ENCODE measurements at regions not wholly inside any gene's neighbourhood (a gene's known extent, or its start where the extent isn't known, plus 50 kb on each side); places are given as distances from the start of the nearest gene placed in this dataset.
"Not testable (repeated sequence)": the region's sequence is repeated elsewhere in the genome, so short reads cannot be mapped to it uniquely, and the experiment has no call there.

DNA sequence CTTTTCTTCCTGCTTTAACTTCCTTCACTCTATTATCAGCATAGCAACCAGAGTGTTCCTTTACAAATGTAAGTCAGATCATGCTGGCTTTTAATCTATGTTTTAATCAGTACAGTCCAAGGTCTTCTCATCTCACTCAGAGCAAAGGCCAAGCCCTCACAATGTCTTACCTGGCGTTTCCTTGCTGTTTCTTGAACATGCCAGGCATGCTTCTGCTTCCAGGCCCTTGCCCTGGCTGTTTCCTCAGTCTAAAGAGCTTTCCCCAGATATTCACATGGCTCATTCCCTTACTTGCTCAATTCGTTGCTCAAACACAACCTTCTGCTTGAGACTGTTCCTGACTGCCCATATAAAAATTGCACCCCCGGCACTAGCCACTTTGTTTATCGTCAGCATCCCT lies 121.7 kb upstream of the GLRA1 start:
- ChIA-PET CTCF (no interaction called here), POLR2A (no interaction called here)
- no peak overlapping the region for H3K27ac ChIP-seq (ENCODE audit: extremely low read depth, low read depth, low read length)
- TF ChIP-seq ZNF140 (tag by site-specific recombination; IDR thresholded peaks at IDR 0.05) (no peak), ZSCAN30 (tag by site-specific recombination; IDR thresholded peaks at IDR 0.05) (no peak), ZBTB8A (tag by site-specific recombination; IDR thresholded peaks at IDR 0.05) (no peak), ZNF302 (tag by site-specific recombination; IDR thresholded peaks at IDR 0.05; ENCODE audit: low read depth) (no peak), ZNF660 (tag by site-specific recombination; IDR thresholded peaks at IDR 0.05) (no peak), ZNF658 (tag by site-specific recombination; IDR thresholded peaks at IDR 0.05) (no peak), ZFHX2 (tag by site-specific recombination; conservative IDR thresholded peaks at IDR 0.05) (no peak)
- TF ChIP-seq, protein P1, sequence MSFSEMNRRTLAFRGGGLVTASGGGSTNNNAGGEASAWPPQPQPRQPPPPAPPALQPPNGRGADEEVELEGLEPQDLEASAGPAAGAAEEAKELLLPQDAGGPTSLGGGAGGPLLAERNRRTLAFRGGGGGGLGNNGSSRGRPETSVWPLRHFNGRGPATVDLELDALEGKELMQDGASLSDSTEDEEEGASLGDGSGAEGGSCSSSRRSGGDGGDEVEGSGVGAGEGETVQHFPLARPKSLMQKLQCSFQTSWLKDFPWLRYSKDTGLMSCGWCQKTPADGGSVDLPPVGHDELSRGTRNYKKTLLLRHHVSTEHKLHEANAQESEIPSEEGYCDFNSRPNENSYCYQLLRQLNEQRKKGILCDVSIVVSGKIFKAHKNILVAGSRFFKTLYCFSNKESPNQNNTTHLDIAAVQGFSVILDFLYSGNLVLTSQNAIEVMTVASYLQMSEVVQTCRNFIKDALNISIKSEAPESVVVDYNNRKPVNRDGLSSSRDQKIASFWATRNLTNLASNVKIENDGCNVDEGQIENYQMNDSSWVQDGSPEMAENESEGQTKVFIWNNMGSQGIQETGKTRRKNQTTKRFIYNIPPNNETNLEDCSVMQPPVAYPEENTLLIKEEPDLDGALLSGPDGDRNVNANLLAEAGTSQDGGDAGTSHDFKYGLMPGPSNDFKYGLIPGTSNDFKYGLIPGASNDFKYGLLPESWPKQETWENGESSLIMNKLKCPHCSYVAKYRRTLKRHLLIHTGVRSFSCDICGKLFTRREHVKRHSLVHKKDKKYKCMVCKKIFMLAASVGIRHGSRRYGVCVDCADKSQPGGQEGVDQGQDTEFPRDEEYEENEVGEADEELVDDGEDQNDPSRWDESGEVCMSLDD (tag by site-specific recombination; IDR thresholded peaks at IDR 0.05) = no peak
- H3K4me3 ChIP-seq (ENCODE audit: low read depth, low read length) = no peak overlapping the region
- H3K36me3 ChIP-seq (ENCODE audit: control insufficient read depth in 2 of 2, insufficient read depth in 1 of 2, low read length in 2 of 2) = no peaks in the 10 kb centered on the region
- no peaks in the 10 kb centered on the region for H3K4me1 ChIP-seq (ENCODE audit: control insufficient read depth, insufficient read depth, low read length)
- no peaks in the 10 kb centered on the region for H3K9me3 ChIP-seq (ENCODE audit: control insufficient read depth, insufficient read depth, low read depth, low read length)

DNA sequence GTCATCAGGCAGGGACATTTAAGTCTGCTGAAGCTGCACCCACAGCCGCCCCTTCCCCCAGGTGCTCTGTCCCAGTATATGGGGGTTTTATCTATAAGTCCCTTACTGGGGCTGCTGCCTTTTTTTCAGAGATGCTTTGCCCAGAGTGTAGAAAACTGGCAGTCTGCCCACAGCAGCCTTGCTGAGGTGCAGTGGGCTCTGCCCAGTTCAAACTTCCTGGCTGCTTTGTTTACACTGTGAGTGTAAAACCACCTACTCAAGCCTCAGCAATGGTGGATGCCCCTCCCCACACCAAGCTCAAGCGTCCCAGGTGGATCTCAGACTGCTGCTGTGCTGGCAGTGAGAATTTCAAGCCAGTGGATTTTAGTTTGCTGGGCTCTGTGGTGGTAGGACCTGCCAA lies 114.2 kb upstream of the GLRA1 start:
- H3K9me3 ChIP-seq (ENCODE audit: control insufficient read depth, insufficient read depth, low read depth, low read length); H3K27ac ChIP-seq (ENCODE audit: extremely low read depth, low read depth, low read length); H3K4me1 ChIP-seq (ENCODE audit: control insufficient read depth, insufficient read depth, low read length); H3K4me3 ChIP-seq (ENCODE audit: low read depth, low read length); H3K36me3 ChIP-seq (ENCODE audit: control insufficient read depth in 2 of 2, insufficient read depth in 1 of 2, low read length in 2 of 2); POLR2A ChIA-PET; CTCF ChIA-PET: not testable (repeated sequence)

DNA sequence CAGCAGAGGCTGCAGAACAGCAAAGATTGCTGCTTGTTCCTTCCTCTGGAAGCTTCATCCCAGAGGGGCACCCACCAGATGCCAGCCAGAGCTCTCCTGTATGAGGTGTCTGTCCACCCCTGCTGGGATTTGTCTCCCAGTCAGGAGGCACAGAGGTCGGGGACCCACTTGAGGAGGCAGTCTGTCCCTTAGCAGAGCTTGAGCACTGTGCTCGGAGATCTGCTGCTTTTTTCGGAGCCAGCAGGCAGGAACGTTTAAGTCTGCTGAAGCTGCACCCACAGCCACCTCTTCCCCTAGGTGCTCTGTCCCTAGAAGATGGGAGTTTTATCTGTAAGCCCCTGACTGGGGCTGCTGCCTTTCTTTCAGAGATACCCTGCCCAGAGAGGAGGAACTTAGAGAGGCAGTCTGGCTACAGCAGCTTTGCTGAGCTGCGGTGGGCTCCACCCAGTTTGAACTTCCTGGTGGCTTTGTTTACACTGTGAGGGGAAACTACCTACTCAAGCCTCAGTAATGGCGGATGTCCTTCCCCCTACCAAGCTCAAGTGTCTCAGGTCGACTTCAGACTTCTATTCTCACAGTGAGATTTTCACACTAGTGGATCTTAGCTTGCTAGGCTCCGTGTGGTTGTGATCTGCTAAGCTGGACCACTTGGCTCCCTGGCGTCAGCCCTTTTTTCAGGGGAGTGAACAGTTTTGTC lies 101.8 kb upstream of the GLRA1 start:
- H3K36me3 ChIP-seq (ENCODE audit: control insufficient read depth in 2 of 2, insufficient read depth in 1 of 2, low read length in 2 of 2); H3K27ac ChIP-seq (ENCODE audit: extremely low read depth, low read depth, low read length); H3K9me3 ChIP-seq (ENCODE audit: control insufficient read depth, insufficient read depth, low read depth, low read length); H3K4me3 ChIP-seq (ENCODE audit: low read depth, low read length); CTCF ChIA-PET; POLR2A ChIA-PET; H3K4me1 ChIP-seq (ENCODE audit: control insufficient read depth, insufficient read depth, low read length): not testable (repeated sequence)

DNA sequence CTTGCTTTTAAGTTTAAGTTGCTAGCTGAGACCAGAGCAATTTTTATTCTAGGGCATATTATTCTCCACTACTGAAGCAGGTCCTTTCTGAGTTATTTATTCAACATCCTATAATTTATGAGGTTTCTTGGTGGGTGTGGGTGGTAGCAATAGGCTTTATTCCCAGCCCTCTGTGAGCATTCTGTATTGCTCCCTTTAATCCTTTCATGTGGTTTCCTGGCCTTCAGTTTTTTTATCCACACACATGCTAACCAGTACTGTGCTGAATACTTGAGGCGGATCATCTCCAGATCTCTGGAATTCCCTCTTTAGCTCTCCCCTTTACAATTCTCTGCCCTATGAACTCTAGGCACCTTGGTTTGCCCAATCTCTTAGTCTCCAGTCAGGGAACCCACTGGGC lies 91.8 kb upstream of the GLRA1 start:
- H3K9me3 ChIP-seq (ENCODE audit: control insufficient read depth, insufficient read depth, low read depth, low read length) = no peaks in the 10 kb centered on the region; the same call in 1 of the 2 replicates
- no peak overlapping the region for H3K4me3 ChIP-seq (ENCODE audit: low read depth, low read length)
- CTCF ChIA-PET = no interaction called here
- no peaks in the 10 kb centered on the region for H3K4me1 ChIP-seq (ENCODE audit: control insufficient read depth, insufficient read depth, low read length)
- no peak overlapping the region for H3K27ac ChIP-seq (ENCODE audit: extremely low read depth, low read depth, low read length)
- POLR2A ChIA-PET = no interaction called here
- TF ChIP-seq ZNF274 (IDR thresholded peaks at IDR 0.05; ENCODE audit: low read length) (no peak), ZNF274 (tag by site-specific recombination; IDR thresholded peaks at IDR 0.05; ENCODE audit: borderline replicate concordance) (no peak), ZNF777 (tag by site-specific recombination; IDR thresholded peaks at IDR 0.05; ENCODE audit: borderline replicate concordance) (no peak), ZXDB (tag by site-specific recombination; IDR thresholded peaks at IDR 0.05) (no peak), GLI4 (tag by site-specific recombination; IDR thresholded peaks at IDR 0.05) (no peak), MEIS1 (CRISPR knock-in tag; IDR thresholded peaks at IDR 0.05; ENCODE audit: borderline replicate concordance) (no peak), ZNF670 (tag by site-specific recombination; IDR thresholded peaks at IDR 0.05; ENCODE audit: low read depth) (no peak), ZNF548 (tag by site-specific recombination; IDR thresholded peaks at IDR 0.05) (no peak)
- TF ChIP-seq, protein P2, sequence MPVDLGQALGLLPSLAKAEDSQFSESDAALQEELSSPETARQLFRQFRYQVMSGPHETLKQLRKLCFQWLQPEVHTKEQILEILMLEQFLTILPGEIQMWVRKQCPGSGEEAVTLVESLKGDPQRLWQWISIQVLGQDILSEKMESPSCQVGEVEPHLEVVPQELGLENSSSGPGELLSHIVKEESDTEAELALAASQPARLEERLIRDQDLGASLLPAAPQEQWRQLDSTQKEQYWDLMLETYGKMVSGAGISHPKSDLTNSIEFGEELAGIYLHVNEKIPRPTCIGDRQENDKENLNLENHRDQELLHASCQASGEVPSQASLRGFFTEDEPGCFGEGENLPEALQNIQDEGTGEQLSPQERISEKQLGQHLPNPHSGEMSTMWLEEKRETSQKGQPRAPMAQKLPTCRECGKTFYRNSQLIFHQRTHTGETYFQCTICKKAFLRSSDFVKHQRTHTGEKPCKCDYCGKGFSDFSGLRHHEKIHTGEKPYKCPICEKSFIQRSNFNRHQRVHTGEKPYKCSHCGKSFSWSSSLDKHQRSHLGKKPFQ (tag by site-specific recombination; IDR thresholded peaks at IDR 0.05) = no peak
- TF ChIP-seq, protein P3, sequence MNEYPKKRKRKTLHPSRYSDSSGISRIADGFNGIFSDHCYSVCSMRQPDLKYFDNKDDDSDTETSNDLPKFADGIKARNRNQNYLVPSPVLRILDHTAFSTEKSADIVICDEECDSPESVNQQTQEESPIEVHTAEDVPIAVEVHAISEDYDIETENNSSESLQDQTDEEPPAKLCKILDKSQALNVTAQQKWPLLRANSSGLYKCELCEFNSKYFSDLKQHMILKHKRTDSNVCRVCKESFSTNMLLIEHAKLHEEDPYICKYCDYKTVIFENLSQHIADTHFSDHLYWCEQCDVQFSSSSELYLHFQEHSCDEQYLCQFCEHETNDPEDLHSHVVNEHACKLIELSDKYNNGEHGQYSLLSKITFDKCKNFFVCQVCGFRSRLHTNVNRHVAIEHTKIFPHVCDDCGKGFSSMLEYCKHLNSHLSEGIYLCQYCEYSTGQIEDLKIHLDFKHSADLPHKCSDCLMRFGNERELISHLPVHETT (tag by site-specific recombination; IDR thresholded peaks at IDR 0.05) = no peak
- H3K36me3 ChIP-seq (ENCODE audit: control insufficient read depth in 2 of 2, insufficient read depth in 1 of 2, low read length in 2 of 2) = no peaks in the 10 kb centered on the region
